ENCODE measurements at regions not wholly inside any gene's neighbourhood (a gene's known extent, or its start where the extent isn't known, plus 50 kb on each side); places are given as distances from the start of the nearest gene placed in this dataset.

GRCh38 chr6:154895841-154896240, 99.3 kb upstream of the TIAM2 start:
- Histone ChIP-seq H3K9ac (ENCODE audit: low read depth in 1 of 2, low read length in 2 of 2) (no peak overlapping the region), H3K27me3 (ENCODE audit: control insufficient read depth in 4 of 4, insufficient read depth in 4 of 4, low read length in 3 of 4) (no peaks in the 10 kb centered on the region), H3K4me1 (ENCODE audit: control insufficient read depth in 4 of 4, insufficient read depth in 4 of 4, low read length in 3 of 4) (peaks cover 0 to 4% (median 1%) of the 10 kb centered on the region in 4 donors), H3K4me3 (ENCODE audit: low read depth in 1 of 3, low read length in 3 of 3) (no peak overlapping the region), H3K9me3 (ENCODE audit: control insufficient read depth in 4 of 4, low read length in 3 of 4) (no peaks in the 10 kb centered on the region), H3K27ac (ENCODE audit: low read depth in 1 of 2, low read length in 2 of 2) (no peak overlapping the region), H3K36me3 (ENCODE audit: control insufficient read depth in 4 of 4, insufficient read depth in 3 of 4, low read depth in 1 of 4, low read length in 3 of 4) (peaks cover 0 to 2% (median 0%) of the 10 kb centered on the region in 4 donors)
- no peak for DNase-seq (ENCODE audit: low spot score)
- 90% methylated on average over 6 of the region's 6 CpGs for WGBS
- TF ChIP-seq HNF4A (conservative IDR thresholded peaks at IDR 0.05) (no peak), CTCF (IDR thresholded peaks at IDR 0.05; ENCODE audit: low read depth, low read length, missing input control) (no peak), MAX (IDR thresholded peaks at IDR 0.05) (no peak), TAF1 (conservative IDR thresholded peaks at IDR 0.05) (no peak)

- no peak for TF ChIP-seq JUND (IDR thresholded peaks at IDR 0.05)
- no peak for TF ChIP-seq RXRA (IDR thresholded peaks at IDR 0.05)
- no peak for TF ChIP-seq MAX (IDR thresholded peaks at IDR 0.05)
- TF ChIP-seq ZBTB33 (IDR thresholded peaks at IDR 0.05): no peak
- no peak for TF ChIP-seq CTCF (IDR thresholded peaks at IDR 0.05; ENCODE audit: low read depth, low read length, missing input control)
- no peak for TF ChIP-seq RAD21 (IDR thresholded peaks at IDR 0.05)
- no peak for TF ChIP-seq TAF1 (conservative IDR thresholded peaks at IDR 0.05)
- no peak for TF ChIP-seq YY1 (IDR thresholded peaks at IDR 0.05)
- TF ChIP-seq NR2F2 (IDR thresholded peaks at IDR 0.05): no peak
- TF ChIP-seq REST (IDR thresholded peaks at IDR 0.05): no peak
- TF ChIP-seq FOXA2 (IDR thresholded peaks at IDR 0.05): no peak
- TF ChIP-seq HNF4A (conservative IDR thresholded peaks at IDR 0.05): no peak
- TF ChIP-seq SP1 (IDR thresholded peaks at IDR 0.05): no peak
- no peak for TF ChIP-seq GABPA (IDR thresholded peaks at IDR 0.05 in 1 of 2, conservative IDR thresholded peaks at IDR 0.05 in 1 of 2)
- no peak for TF ChIP-seq HNF4G (IDR thresholded peaks at IDR 0.05)
- Histone ChIP-seq H3K4me1 (ENCODE audit: control insufficient read depth in 4 of 4, insufficient read depth in 4 of 4, low read length in 3 of 4) (peaks cover 0 to 3% (median 0%) of the 10 kb centered on the region in 4 donors), H3K36me3 (ENCODE audit: control insufficient read depth in 4 of 4, insufficient read depth in 3 of 4, low read depth in 1 of 4, low read length in 3 of 4) (peaks cover 0 to 2% (median 0%) of the 10 kb centered on the region in 4 donors), H3K27me3 (ENCODE audit: control insufficient read depth in 4 of 4, insufficient read depth in 4 of 4, low read length in 3 of 4) (no peaks in the 10 kb centered on the region), H3K27ac (ENCODE audit: low read depth in 1 of 2, low read length in 2 of 2) (no peak overlapping the region), H3K9me3 (ENCODE audit: control insufficient read depth in 4 of 4, low read length in 3 of 4) (no peaks in the 10 kb centered on the region), H3K9ac (ENCODE audit: low read depth in 1 of 2, low read length in 2 of 2) (no peak overlapping the region), H3K4me3 (ENCODE audit: low read depth in 1 of 3, low read length in 3 of 3) (no peak overlapping the region)
- 97% methylated on average over 4 of the region's 4 CpGs for WGBS
- no peak for DNase-seq (ENCODE audit: low spot score)
Measured at GRCh38 chr6:154898821-154899220, 96.3 kb upstream of the TIAM2 start.
